NCI-H187 (cell line): ENCODE measurements at regions not wholly inside any gene's neighbourhood (a gene's known extent, or its start where the extent isn't known, plus 50 kb on each side); places are given as distances from the start of the nearest gene placed in this dataset.
"Not testable (repeated sequence)": the region's sequence is repeated elsewhere in the genome, so short reads cannot be mapped to it uniquely, and the experiment has no call there.

Experiments used
- DNase-seq, 2 experiments: peaks; one replicate each; lab custom pipeline; 2025; lab: John Stamatoyannopoulos, UW

DNA sequence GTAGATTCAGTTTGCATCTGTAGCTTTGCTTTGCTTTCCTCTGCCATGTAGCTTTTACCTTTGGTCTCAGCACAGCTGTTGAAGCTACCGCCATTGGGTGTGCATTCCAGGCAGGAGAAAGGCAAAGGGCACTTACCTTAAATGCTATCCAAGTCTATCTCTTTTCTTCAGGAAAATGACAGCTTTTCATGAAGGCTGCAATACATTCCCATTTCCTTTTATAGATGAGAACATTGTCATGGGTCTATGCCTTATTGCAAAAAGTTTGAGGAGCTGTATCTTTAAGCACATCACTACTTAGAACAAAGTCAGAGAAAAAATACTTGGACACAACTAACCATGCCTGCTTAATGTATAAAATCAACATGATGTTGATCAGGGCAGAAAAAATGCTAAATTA is 266.8 kb downstream of the DOK5 start:
- no peak for DNase-seq

DNA sequence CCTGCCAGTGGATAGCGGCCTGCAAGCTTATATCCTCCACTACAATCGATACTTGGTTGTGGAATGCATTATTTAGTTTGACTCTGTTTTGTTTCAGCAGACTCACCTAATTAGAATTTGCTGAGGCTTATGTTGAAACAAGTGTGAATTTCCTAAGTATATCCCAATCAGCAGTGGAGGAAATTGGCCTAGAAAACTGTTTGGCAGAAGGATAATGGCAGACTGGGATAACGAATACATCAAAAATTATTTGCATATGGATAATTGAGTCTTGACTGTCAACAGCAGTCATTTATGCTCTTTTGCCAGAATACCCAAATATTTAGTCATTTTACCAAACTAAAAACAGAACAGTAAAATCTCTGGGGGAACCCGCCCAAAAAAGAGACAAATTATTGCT is 261.0 kb downstream of the DOK5 start:
- DNase-seq: no peak

DNA sequence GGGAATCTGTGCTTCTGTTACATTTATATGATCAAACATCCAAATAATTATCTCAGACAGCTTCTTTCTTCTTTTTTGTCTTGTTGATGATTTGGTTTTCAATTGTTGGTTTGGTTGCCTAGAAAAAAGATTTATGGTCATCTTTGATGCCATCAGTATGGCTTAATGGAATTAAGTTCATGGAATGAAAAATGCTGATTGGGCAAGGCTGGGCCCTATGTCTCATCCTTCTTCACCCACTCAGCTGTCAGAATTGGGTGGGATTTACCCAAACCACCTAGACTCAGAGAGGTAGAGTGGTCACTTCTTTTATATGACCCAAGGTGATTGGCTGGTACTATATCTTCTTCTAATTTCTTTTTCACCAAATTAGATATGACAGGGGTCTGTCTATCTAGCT is 258.3 kb downstream of the DOK5 start:
- no peak for DNase-seq

DNA sequence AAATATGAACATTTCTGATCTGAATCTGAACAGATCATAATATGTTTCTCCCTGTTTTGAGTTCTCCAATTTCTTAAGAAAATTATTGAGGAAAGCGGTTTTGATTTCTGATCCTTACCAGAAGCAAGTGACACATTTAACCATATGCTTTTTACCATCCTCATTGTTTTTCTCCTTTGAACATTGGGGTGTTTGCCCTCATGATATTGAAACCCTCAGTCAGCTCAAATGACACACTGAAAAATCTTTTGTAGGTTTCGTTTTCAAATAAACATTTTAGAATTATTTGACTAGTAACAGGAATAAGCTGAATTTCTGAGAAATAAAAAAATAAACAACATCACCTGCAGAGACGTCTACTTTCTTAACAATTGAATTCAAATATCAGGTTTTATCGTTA is 252.1 kb downstream of the DOK5 start:
- no peak for DNase-seq

DNA sequence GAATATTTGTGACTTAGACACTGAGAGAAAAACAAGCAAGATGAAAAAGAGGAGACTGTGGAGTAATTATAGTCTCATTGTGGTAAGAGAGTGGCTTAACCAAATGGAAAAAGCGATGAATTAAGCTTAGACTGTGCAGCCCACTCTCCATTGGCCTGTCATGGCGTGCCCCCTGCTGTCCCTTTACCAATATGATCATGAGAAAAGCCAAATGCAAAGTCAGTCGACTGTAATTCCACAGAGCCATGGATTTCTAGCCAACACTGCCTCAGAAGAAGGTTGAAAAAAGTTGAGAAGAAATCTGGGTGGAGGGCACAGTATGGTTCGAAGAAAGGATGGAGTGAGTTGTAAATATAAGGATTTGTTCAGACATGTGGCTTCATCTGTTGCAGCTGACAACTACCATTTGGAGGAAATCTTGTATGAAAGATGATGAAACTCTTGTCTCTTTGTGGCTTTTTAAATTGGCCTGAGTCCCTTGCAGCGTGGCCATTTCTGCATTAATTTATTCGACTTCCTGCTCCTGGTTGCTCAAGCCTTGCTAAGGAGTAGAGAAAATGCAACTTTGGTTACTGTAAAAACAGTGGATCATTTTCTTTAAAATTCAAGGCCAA is 251.4 kb downstream of the DOK5 start:
- peak in 1 of 2 experiments; percentile 39 for DNase-seq

DNA sequence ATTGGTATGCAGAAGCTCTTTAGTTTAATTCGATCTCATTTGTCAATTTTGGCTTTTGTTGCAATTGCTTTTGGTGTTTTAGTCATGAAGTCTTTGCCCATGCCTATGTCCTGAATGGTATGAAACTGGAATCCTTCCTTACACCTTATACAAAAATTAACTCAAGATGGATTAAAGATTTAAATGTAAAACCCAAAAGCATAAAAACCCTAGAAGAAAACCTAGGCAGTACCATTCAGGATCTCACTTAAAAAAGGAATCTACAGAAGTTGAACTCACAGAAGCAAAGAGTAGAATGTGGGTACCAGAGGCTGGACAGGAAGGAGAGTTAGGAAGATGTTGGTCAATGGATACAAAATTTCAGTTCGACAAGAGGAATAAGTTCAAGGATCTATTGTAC is 249.9 kb downstream of the DOK5 start:
- DNase-seq: not testable (repeated sequence)

DNA sequence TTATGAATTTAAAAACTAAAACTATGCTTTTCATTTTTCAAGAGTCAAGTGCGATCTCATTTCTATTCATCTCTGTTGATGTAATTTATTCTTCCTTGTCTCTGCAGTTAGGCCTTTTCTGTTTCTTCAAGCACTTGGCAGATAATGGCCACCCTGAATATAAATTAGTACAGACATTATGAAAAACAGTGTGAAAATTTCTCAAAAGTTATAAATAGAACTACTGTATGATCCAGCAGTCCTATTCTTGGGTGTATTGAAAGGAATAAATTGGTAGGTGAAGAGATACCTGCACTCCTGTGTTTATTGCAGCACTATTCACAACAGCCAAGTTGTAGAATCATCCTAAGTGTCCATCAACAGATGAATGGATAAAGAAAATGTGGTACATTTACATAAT is 248.3 kb downstream of the DOK5 start:
- DNase-seq: no peak

GRCh38 chr20:54717983-54718382 is 242.6 kb downstream of the DOK5 start:
- no peak for DNase-seq

DNA sequence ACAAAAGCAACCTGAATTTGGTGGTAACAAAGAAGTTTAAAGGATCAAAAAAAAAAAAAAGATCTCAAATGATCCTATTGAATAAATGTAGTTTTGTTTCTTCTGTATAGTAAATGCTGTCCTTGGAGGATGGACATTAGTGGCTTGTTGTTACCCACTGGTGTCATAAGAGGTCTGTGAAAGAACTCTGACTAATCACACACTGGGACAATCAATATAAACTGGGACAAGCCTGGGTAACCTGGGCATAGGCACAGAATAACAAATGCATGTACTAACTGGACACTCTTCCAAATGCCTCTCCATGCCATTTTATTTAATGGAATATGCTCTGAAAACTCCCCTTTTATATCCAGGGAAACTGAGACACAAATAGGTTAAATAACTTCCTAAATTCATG is 241.4 kb downstream of the DOK5 start:
- DNase-seq: no peak

GRCh38 chr20:54716174-54716747 is 240.9 kb downstream of the DOK5 start:
- no peak for DNase-seq

- no peak for DNase-seq
These were observed 239.4 kb downstream of the DOK5 start for GRCh38 chr20:54714817-54715216.

DNA sequence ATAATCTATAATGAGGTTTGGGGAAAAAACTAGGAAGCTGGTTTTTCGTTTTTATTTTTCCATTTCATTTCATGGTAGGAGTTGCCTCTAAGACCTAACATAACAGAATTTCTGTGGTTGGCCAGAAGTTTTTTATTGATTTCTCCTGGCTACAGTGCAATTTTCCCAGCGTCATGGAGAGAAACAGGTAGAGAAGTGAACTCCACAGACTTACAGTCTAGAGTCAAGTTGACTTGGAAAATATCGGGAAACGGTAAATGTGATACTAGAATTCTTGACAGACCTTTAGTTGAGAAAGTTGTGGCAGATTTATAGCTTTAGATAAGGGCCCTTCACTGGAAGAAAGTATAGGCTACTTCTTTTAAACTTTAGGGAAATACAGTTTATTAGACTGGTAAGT is 238.3 kb downstream of the DOK5 start:
- DNase-seq: no peak

DNA sequence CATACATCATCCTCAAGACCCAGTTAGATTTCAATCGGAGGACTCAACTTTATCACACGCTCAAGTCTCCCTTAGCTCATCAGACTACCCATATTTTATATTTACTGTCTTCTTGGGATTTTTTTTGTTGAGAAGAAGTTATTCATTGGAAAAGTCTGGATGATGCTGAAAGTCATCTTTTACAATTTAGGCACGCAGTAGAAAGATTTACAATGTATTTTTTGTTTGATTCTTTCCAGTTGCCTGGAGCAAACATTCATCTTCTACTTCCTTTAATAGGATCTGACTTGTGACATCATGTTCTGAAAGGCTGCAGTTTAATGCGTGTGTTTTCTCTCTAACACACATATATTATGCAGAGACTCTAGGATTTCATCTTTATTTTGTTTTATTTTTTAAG is 235.7 kb downstream of the DOK5 start:
- DNase-seq: no peak

DNA sequence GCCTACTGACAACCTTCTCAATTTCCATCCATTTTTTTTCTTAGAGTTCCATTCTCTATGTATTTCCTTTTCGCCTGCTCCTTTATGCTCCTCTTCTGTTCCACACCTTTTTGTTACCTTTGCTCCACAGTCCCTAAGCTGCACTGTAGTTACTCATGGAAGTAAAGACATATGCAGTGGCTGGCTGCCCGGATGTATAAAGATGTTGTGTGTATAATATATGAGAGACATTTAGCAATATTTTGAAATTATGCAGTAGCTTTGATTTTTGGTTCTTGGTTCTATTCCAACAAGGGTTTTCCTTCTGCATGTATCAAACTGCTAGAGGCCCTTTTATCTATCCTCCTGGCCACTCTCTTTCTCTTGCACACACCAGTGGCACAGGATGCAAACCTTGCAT is 234.9 kb downstream of the DOK5 start:
- no peak for DNase-seq

GRCh38 chr20:54708229-54708628 is 232.8 kb downstream of the DOK5 start:
- DNase-seq: no peak

- DNase-seq: no peak
These were observed 232.4 kb downstream of the DOK5 start for GRCh38 chr20:54707801-54708200.

- DNase-seq: no peak
These were observed 231.2 kb downstream of the DOK5 start for GRCh38 chr20:54706581-54706980.

DNA sequence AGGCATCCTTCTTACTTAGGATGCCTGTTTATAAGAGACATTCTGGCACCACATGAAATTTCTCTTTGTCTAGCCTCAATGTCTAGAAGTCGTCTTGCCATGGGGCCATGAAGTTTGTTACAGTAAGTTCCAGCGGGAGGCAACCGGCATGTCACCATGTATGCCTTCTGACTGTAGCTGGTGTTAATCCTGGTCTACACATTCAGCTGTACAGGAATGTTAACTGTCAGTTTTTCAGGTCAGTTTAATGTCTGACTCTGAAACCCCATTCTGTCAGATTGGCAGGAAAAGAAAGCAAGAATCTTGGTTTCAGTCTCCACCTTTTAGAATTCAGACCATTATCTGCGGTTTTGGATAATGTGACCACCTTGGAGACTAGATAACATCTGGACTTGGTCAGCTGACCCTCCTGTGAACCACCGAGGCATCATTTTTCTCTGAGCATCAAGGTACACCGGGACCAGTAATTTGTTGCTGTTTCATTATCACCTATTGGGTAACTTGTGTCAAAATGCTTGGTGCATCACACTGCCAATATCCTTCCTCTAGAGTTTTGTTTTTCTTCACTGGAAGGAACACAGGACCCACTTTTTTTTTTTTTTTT is 228.7 kb downstream of the DOK5 start:
- DNase-seq: no peak
